Activated naive CD8-positive, alpha-beta T cell treated with anti-CD3 and anti-CD28 coated beads for 36 hours (primary cell): ENCODE measurements at regions not wholly inside any gene's neighbourhood (a gene's known extent, or its start where the extent isn't known, plus 50 kb on each side); places are given as distances from the start of the nearest gene placed in this dataset.

Experiments used
- DNase-seq: peaks from one replicate; pipeline ENCODE4 v3.0.0; 2021
- H3K27ac Mint-ChIP-seq: one replicate; pipeline ENCODE4 v1.8.0; 2022; ENCODE audit warnings: mild to moderate bottlenecking, moderate library complexity, mixed read lengths
- H3K27me3 Mint-ChIP-seq: one replicate; pipeline ENCODE4 v1.8.0; 2022; ENCODE audit warnings: mild to moderate bottlenecking, mixed read lengths
- H3K36me3 Mint-ChIP-seq: one replicate; pipeline ENCODE4 v1.8.0; 2021; ENCODE audit warnings: mild to moderate bottlenecking, mixed read lengths
- H3K4me1 Mint-ChIP-seq: one replicate; pipeline ENCODE4 v1.8.0; 2021; ENCODE audit warnings: mixed read lengths
- H3K4me3 Mint-ChIP-seq: one replicate; pipeline ENCODE4 v1.8.0; 2022; ENCODE audit warnings: mild to moderate bottlenecking, moderate library complexity, mixed read lengths
- H3K9me3 Mint-ChIP-seq: one replicate; pipeline ENCODE4 v1.8.0; 2022; ENCODE audit warnings: mixed read lengths

GRCh38 chr12:93944911-93945310 lies 203.5 kb upstream of the PLXNC1 start:
- no peaks in the 10 kb centered on the region for H3K4me1 Mint-ChIP-seq
- H3K27ac Mint-ChIP-seq: no peak overlapping the region
- no peak overlapping the region for H3K4me3 Mint-ChIP-seq
- H3K36me3 Mint-ChIP-seq: no peaks in the 10 kb centered on the region
- H3K9me3 Mint-ChIP-seq: peaks cover 3% of the 10 kb centered on the region
- no peak for DNase-seq
- peaks cover 4% of the 10 kb centered on the region for H3K27me3 Mint-ChIP-seq

- DNase-seq: no peak
- no peaks in the 10 kb centered on the region for H3K36me3 Mint-ChIP-seq
- no peaks in the 10 kb centered on the region for H3K4me1 Mint-ChIP-seq
- no peak overlapping the region for H3K4me3 Mint-ChIP-seq
- peaks cover 3% of the 10 kb centered on the region for H3K9me3 Mint-ChIP-seq
- H3K27ac Mint-ChIP-seq: no peak overlapping the region
- H3K27me3 Mint-ChIP-seq: peaks cover 4% of the 10 kb centered on the region
Measured at GRCh38 chr12:93946542-93947150, 201.7 kb upstream of the PLXNC1 start.

- Mint-ChIP-seq H3K4me3 (no peak overlapping the region), H3K9me3 (peaks cover 3% of the 10 kb centered on the region), H3K27me3 (peaks cover 4% of the 10 kb centered on the region), H3K36me3 (no peaks in the 10 kb centered on the region), H3K4me1 (peaks cover 3% of the 10 kb centered on the region), H3K27ac (no peak overlapping the region)
- no peak for DNase-seq
Measured at GRCh38 chr12:93947486-93947885, 200.9 kb upstream of the PLXNC1 start.

- Mint-ChIP-seq H3K27me3 (peaks cover 4% of the 10 kb centered on the region), H3K36me3 (no peaks in the 10 kb centered on the region), H3K4me1 (peaks cover 3% of the 10 kb centered on the region), H3K9me3 (peaks cover 4% of the 10 kb centered on the region), H3K4me3 (no peak overlapping the region), H3K27ac (no peak overlapping the region)
- DNase-seq: no peak
Measured at GRCh38 chr12:93950311-93950710, 198.1 kb upstream of the PLXNC1 start.

GRCh38 chr12:93954166-93955112 lies 193.9 kb upstream of the PLXNC1 start:
- no peak overlapping the region for H3K4me3 Mint-ChIP-seq
- H3K4me1 Mint-ChIP-seq: peaks cover 3% of the 10 kb centered on the region

GRCh38 chr12:93956551-93956950 lies 191.8 kb upstream of the PLXNC1 start:
- H3K4me1 Mint-ChIP-seq: peaks cover 3% of the 10 kb centered on the region
- H3K4me3 Mint-ChIP-seq: no peak overlapping the region
- peaks cover 7% of the 10 kb centered on the region for H3K9me3 Mint-ChIP-seq
- no peak overlapping the region for H3K27ac Mint-ChIP-seq
- no peaks in the 10 kb centered on the region for H3K36me3 Mint-ChIP-seq
- DNase-seq: no peak
- H3K27me3 Mint-ChIP-seq: no peaks in the 10 kb centered on the region

More at GRCh38 chr12:93954166-93955112, 193.9 kb upstream of the PLXNC1 start:
- H3K36me3 Mint-ChIP-seq: no peaks in the 10 kb centered on the region
- H3K9me3 Mint-ChIP-seq: peaks cover 10% of the 10 kb centered on the region
- DNase-seq: no peak
- H3K27me3 Mint-ChIP-seq: peaks cover 4% of the 10 kb centered on the region
- no peak overlapping the region for H3K27ac Mint-ChIP-seq

GRCh38 chr12:93957168-93957567 lies 191.2 kb upstream of the PLXNC1 start:
- Mint-ChIP-seq H3K27ac (no peak overlapping the region), H3K9me3 (peaks cover 7% of the 10 kb centered on the region), H3K4me1 (peaks cover 2% of the 10 kb centered on the region), H3K4me3 (no peak overlapping the region), H3K27me3 (no peaks in the 10 kb centered on the region), H3K36me3 (no peaks in the 10 kb centered on the region)
- no peak for DNase-seq

- H3K9me3 Mint-ChIP-seq: peaks cover 7% of the 10 kb centered on the region
- H3K4me1 Mint-ChIP-seq: no peaks in the 10 kb centered on the region
- no peak overlapping the region for H3K27ac Mint-ChIP-seq
- no peaks in the 10 kb centered on the region for H3K36me3 Mint-ChIP-seq
- no peak for DNase-seq
- H3K4me3 Mint-ChIP-seq: no peak overlapping the region
- H3K27me3 Mint-ChIP-seq: no peaks in the 10 kb centered on the region
Measured at GRCh38 chr12:93957870-93958269, 190.5 kb upstream of the PLXNC1 start.

- no peaks in the 10 kb centered on the region for H3K4me1 Mint-ChIP-seq
- no peak overlapping the region for H3K27ac Mint-ChIP-seq
- H3K4me3 Mint-ChIP-seq: no peak overlapping the region
- no peak for DNase-seq
- no peaks in the 10 kb centered on the region for H3K27me3 Mint-ChIP-seq
- no peaks in the 10 kb centered on the region for H3K36me3 Mint-ChIP-seq
- peaks cover 7% of the 10 kb centered on the region for H3K9me3 Mint-ChIP-seq
Measured at GRCh38 chr12:93959657-93960056, 188.7 kb upstream of the PLXNC1 start.

GRCh38 chr12:93960521-93960920 lies 187.9 kb upstream of the PLXNC1 start:
- DNase-seq: no peak
- no peak overlapping the region for H3K27ac Mint-ChIP-seq
- H3K4me3 Mint-ChIP-seq: no peak overlapping the region
- peaks cover 4% of the 10 kb centered on the region for H3K9me3 Mint-ChIP-seq
- H3K4me1 Mint-ChIP-seq: no peaks in the 10 kb centered on the region
- H3K27me3 Mint-ChIP-seq: no peaks in the 10 kb centered on the region
- no peaks in the 10 kb centered on the region for H3K36me3 Mint-ChIP-seq

- Mint-ChIP-seq H3K9me3 (no peaks in the 10 kb centered on the region), H3K27ac (no peak overlapping the region), H3K27me3 (peaks cover 3% of the 10 kb centered on the region), H3K36me3 (no peaks in the 10 kb centered on the region), H3K4me3 (no peak overlapping the region), H3K4me1 (no peaks in the 10 kb centered on the region)
- no peak for DNase-seq
Measured at GRCh38 chr12:93962336-93962735, 186.0 kb upstream of the PLXNC1 start.

- no peak overlapping the region for H3K27ac Mint-ChIP-seq
- no peak overlapping the region for H3K4me3 Mint-ChIP-seq
- H3K27me3 Mint-ChIP-seq: peaks cover 10% of the 10 kb centered on the region
- H3K4me1 Mint-ChIP-seq: no peaks in the 10 kb centered on the region
- H3K36me3 Mint-ChIP-seq: no peaks in the 10 kb centered on the region
- H3K9me3 Mint-ChIP-seq: no peaks in the 10 kb centered on the region
- DNase-seq: no peak
Measured at GRCh38 chr12:93964936-93965335, 183.4 kb upstream of the PLXNC1 start.

GRCh38 chr12:93966516-93967133 lies 181.8 kb upstream of the PLXNC1 start:
- Mint-ChIP-seq H3K4me3 (no peak overlapping the region), H3K4me1 (no peaks in the 10 kb centered on the region), H3K27ac (no peak overlapping the region), H3K9me3 (no peaks in the 10 kb centered on the region), H3K36me3 (no peaks in the 10 kb centered on the region), H3K27me3 (peaks cover 16% of the 10 kb centered on the region)
- DNase-seq: no peak

- H3K36me3 Mint-ChIP-seq: no peaks in the 10 kb centered on the region
- DNase-seq: no peak
- H3K27ac Mint-ChIP-seq: no peak overlapping the region
- H3K27me3 Mint-ChIP-seq: peaks cover 16% of the 10 kb centered on the region
- H3K9me3 Mint-ChIP-seq: no peaks in the 10 kb centered on the region
- no peak overlapping the region for H3K4me3 Mint-ChIP-seq
- no peaks in the 10 kb centered on the region for H3K4me1 Mint-ChIP-seq
Measured at GRCh38 chr12:93967454-93967853, 180.9 kb upstream of the PLXNC1 start.

- peaks cover 16% of the 10 kb centered on the region for H3K27me3 Mint-ChIP-seq
Measured at GRCh38 chr12:93968536-93969285, 179.7 kb upstream of the PLXNC1 start.

More at GRCh38 chr12:93968536-93969285, 179.7 kb upstream of the PLXNC1 start:
- Mint-ChIP-seq H3K9me3 (no peaks in the 10 kb centered on the region), H3K27ac (no peak overlapping the region), H3K4me3 (no peak overlapping the region), H3K4me1 (no peaks in the 10 kb centered on the region), H3K36me3 (no peaks in the 10 kb centered on the region)
- no peak for DNase-seq
